ENCODE measurements at regions not wholly inside any gene's neighbourhood (a gene's known extent, or its start where the extent isn't known, plus 50 kb on each side); places are given as distances from the start of the nearest gene placed in this dataset.

- H3K27ac ChIP-seq (ENCODE audit: low read length), result no peak overlapping the region
These were observed 1992.5 kb upstream of the PIK3C3 start for GRCh38 chr18:39962546-39962945.

GRCh38 chr18:39960550-39960949, 1994.5 kb upstream of the PIK3C3 start:
- no peak overlapping the region for H3K27ac ChIP-seq (ENCODE audit: low read length)
- no peak overlapping the region for H3K4me3 ChIP-seq (ENCODE audit: low read length)
- 88% methylated on average over 1 of the region's 1 CpG for WGBS
- no peaks in the 10 kb centered on the region for H3K27me3 ChIP-seq (ENCODE audit: control insufficient read depth, insufficient read depth)
- ATAC-seq (no peak), DNase-seq (no peak)
- intact Hi-C loops (cut with DNase I), result no loop called here
- no peaks in the 10 kb centered on the region for H3K9me3 ChIP-seq (ENCODE audit: control insufficient read depth, low read length)
- no peaks in the 10 kb centered on the region for H3K4me1 ChIP-seq (ENCODE audit: control insufficient read depth, insufficient read depth, low read length)

More at GRCh38 chr18:39962546-39962945, 1992.5 kb upstream of the PIK3C3 start:
- Histone ChIP-seq H3K27me3 (ENCODE audit: control insufficient read depth, insufficient read depth) (no peaks in the 10 kb centered on the region), H3K9me3 (ENCODE audit: control insufficient read depth, low read length) (no peaks in the 10 kb centered on the region), H3K4me3 (ENCODE audit: low read length) (no peak overlapping the region), H3K4me1 (ENCODE audit: control insufficient read depth, insufficient read depth, low read length) (no peaks in the 10 kb centered on the region)
- intact Hi-C loops (cut with DNase I), result no loop called here
- no peak for DNase-seq
- no peak for ATAC-seq
- 81% methylated on average over 2 of the region's 2 CpGs for WGBS

DNA sequence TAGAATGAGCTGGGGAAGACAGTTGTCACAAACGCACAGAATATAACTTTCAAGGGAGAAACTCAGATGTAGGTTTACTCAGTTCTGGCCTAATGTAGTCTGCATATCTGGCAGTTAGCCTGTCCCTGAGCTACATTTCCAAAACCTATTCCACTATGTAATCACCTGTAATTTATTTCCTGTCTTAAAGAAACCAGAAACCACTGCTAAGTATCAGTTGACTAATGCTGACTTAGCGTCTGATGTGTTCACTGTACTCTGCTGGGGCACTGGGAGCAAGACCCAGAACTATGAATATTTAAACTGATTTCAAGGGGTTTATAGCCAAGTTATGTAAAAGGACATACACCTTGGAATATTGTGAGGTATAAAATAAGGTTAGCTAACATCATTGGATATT, 1995.2 kb upstream of the PIK3C3 start:
- Histone ChIP-seq H3K27me3 (ENCODE audit: control insufficient read depth, insufficient read depth) (no peaks in the 10 kb centered on the region), H3K4me3 (ENCODE audit: low read length) (no peak overlapping the region), H3K27ac (ENCODE audit: low read length) (no peak overlapping the region), H3K4me1 (ENCODE audit: control insufficient read depth, insufficient read depth, low read length) (no peaks in the 10 kb centered on the region), H3K9me3 (ENCODE audit: control insufficient read depth, low read length) (no peaks in the 10 kb centered on the region)
- ATAC-seq (no peak), DNase-seq (no peak)
- WGBS, result 79% methylated on average over 2 of the region's 2 CpGs
- intact Hi-C loops (cut with DNase I), result no loop called here

DNA sequence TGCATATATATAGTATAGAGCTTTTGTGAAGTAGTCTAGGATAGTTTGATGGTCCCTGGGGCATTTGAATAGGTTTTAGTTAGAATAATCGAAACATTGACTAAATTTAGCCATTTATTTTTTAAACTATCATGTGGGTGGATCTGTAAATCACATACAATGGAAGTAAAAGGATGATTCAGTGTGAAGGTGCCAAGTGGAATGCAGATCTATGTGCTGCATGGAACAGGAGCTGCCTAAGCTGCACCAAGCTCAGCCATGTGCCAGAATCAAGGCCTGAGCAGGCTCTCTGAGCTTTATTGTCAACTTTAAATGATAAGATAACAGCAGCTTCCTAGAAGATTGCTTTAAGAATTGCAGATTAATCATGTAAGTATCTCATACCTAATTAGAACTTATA, 1996.2 kb upstream of the PIK3C3 start:
- DNase-seq (no peak), ATAC-seq (no peak)
- H3K27ac ChIP-seq (ENCODE audit: low read length), result no peak overlapping the region
- WGBS, result 72% methylated on average over 1 of the region's 1 CpG
- H3K27me3 ChIP-seq (ENCODE audit: control insufficient read depth, insufficient read depth), result no peaks in the 10 kb centered on the region
- intact Hi-C loops (cut with DNase I), result no loop called here
- no peaks in the 10 kb centered on the region for H3K4me1 ChIP-seq (ENCODE audit: control insufficient read depth, insufficient read depth, low read length)
- H3K4me3 ChIP-seq (ENCODE audit: low read length), result no peak overlapping the region
- H3K9me3 ChIP-seq (ENCODE audit: control insufficient read depth, low read length), result no peaks in the 10 kb centered on the region

DNA sequence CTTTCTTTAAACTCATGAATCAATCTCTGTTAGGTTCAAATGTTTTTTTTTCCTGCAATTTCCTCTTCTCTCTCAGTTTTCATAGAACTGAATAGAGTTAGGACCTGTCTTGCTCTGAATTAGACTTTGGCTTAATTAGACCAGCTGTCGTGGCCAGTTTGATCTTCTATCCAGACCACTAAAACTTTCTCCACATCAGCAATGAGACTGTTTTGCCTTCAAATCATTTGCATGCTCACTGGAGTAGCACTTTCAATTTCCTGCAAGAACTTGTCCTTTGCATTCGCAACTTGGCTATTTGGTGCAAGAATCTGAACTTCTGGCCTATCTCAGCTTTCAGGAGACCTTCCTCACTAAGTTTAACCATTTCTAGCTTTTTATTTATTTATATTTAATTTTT, 2002.2 kb upstream of the PIK3C3 start:
- Histone ChIP-seq H3K27me3 (ENCODE audit: control insufficient read depth, insufficient read depth) (no peaks in the 10 kb centered on the region), H3K4me3 (ENCODE audit: low read length) (no peak overlapping the region), H3K27ac (ENCODE audit: low read length) (no peak overlapping the region), H3K9me3 (ENCODE audit: control insufficient read depth, low read length) (no peaks in the 10 kb centered on the region), H3K4me1 (ENCODE audit: control insufficient read depth, insufficient read depth, low read length) (no peaks in the 10 kb centered on the region)
- intact Hi-C loops (cut with DNase I), result no loop called here
- ATAC-seq (no peak), DNase-seq (no peak)
- WGBS, result 89% methylated on average over 2 of the region's 2 CpGs

GRCh38 chr18:39951142-39951720, 2003.8 kb upstream of the PIK3C3 start:
- H3K27me3 ChIP-seq (ENCODE audit: control insufficient read depth, insufficient read depth), result no peaks in the 10 kb centered on the region
- DNase-seq (no peak), ATAC-seq (no peak)
- H3K4me3 ChIP-seq (ENCODE audit: low read length), result no peak overlapping the region
- no peaks in the 10 kb centered on the region for H3K9me3 ChIP-seq (ENCODE audit: control insufficient read depth, low read length)
- H3K27ac ChIP-seq (ENCODE audit: low read length), result no peak overlapping the region
- WGBS, result 92% methylated on average over 4 of the region's 4 CpGs
- H3K4me1 ChIP-seq (ENCODE audit: control insufficient read depth, insufficient read depth, low read length), result no peaks in the 10 kb centered on the region
- intact Hi-C loops (cut with DNase I), result no loop called here

DNA sequence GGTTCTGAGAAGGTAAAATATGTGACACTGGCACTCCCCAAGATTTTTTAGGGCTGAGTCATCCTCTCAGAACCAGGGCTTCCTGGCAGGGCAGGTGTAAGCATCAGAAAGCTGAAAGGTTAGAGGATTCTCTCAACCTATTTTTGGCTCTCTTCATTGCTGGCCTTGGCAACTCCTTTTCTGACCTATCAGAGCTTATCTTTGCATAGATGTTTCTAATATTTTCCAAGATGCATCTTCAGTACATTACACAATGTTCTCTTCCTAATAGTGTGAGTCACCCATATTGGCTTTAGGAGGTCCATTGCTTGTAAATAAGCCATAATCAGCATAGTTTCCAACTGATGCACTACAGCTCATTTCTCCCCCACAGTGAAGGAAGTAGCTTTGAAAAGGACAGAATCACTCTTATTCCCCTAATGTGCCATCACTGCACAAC, 2008.4 kb upstream of the PIK3C3 start:
- ATAC-seq, result peak; percentile 16 to 46
- intact Hi-C loops (cut with DNase I), result no loop called here
- no peak for DNase-seq
- Histone ChIP-seq H3K27me3 (ENCODE audit: control insufficient read depth, insufficient read depth) (no peaks in the 10 kb centered on the region), H3K27ac (ENCODE audit: low read length) (peak overlapping the region; percentile 45), H3K9me3 (ENCODE audit: control insufficient read depth, low read length) (no peaks in the 10 kb centered on the region), H3K4me1 (ENCODE audit: control insufficient read depth, insufficient read depth, low read length) (no peaks in the 10 kb centered on the region), H3K4me3 (ENCODE audit: low read length) (no peak overlapping the region)

- no peaks in the 10 kb centered on the region for H3K9me3 ChIP-seq (ENCODE audit: control insufficient read depth, low read length)
- H3K27me3 ChIP-seq (ENCODE audit: control insufficient read depth, insufficient read depth), result no peaks in the 10 kb centered on the region
- DNase-seq (no peak), ATAC-seq (no peak)
- H3K27ac ChIP-seq (ENCODE audit: low read length), result no peak overlapping the region
- intact Hi-C loops (cut with DNase I), result no loop called here
- H3K4me1 ChIP-seq (ENCODE audit: control insufficient read depth, insufficient read depth, low read length), result no peaks in the 10 kb centered on the region
- WGBS, result 80% methylated on average over 2 of the region's 2 CpGs
- H3K4me3 ChIP-seq (ENCODE audit: low read length), result no peak overlapping the region
These were observed 2010.0 kb upstream of the PIK3C3 start for GRCh38 chr18:39945076-39945475.

DNA sequence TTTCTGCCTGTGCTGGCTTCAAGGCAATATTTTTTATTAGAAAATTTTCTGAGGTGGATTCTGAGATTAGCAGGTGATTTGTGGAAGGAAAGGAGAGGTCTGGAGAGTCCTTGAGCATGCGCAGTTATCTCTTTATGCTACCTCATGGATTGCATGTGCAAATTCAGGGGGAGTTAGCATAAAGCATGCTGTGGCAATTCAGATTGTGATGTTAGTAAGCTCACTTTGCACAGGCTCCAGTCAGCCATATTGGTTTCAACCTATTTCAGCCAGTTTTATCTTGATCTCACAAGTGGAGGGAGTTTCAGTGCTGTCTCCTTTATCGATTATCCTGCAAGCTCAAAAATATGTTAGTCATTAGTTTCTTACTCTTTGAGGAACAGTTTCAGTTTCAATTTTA, 2012.3 kb upstream of the PIK3C3 start:
- ATAC-seq, result no peak
- no peak for DNase-seq
- 89% methylated on average over 2 of the region's 2 CpGs for WGBS
- no peaks in the 10 kb centered on the region for H3K4me1 ChIP-seq (ENCODE audit: control insufficient read depth, insufficient read depth, low read length)
- H3K4me3 ChIP-seq (ENCODE audit: low read length), result no peak overlapping the region
- no peaks in the 10 kb centered on the region for H3K9me3 ChIP-seq (ENCODE audit: control insufficient read depth, low read length)
- no peaks in the 10 kb centered on the region for H3K27me3 ChIP-seq (ENCODE audit: control insufficient read depth, insufficient read depth)
- intact Hi-C loops (cut with DNase I), result no loop called here
- no peak overlapping the region for H3K27ac ChIP-seq (ENCODE audit: low read length)

DNA sequence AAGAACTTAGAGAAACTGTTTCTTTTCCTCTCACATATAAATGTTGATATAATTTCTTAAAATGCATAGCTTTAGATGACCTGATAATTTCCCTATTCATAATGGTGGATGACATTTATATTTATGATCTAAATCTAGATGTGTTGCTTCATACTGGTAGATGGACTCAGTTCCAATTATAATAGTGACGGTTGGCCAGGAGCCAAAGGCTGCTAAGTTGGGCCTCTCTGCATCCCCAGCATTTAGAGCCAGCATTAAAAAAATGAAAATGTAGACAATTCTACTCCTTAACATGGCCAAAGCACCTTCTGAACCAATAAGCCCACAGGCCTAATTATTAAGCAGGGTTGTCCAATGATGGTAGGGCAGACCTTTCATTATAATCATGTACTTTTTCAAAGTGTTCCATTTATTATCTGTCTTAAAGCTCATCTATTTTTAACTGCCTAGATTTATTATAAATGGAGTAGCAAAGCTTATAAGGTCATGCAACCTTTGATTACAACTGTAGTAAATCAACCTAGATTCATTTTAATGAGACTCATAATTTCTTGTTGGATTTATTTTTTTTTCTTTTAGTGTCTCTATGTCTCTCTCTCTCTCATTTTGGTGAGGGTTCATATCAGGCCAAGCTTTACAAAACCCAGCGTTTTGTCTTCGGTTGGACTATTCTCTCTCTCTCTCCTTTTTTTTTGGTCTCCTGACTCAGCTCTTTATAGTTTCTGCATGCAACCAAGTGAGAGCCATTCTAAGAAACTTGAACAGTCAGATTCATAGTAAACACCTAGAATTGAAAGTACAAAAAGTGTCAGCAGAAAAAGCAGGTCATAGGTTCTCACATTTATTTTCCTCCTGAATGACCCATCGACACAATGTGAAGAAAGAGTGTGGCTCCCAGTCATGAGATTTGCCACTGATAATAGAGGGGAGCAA, 2016.1 kb upstream of the PIK3C3 start:
- Histone ChIP-seq H3K9me3 (ENCODE audit: control insufficient read depth, low read length) (no peaks in the 10 kb centered on the region), H3K4me3 (ENCODE audit: low read length) (no peak overlapping the region), H3K4me1 (ENCODE audit: control insufficient read depth, insufficient read depth, low read length) (no peaks in the 10 kb centered on the region), H3K27ac (ENCODE audit: low read length) (no peak overlapping the region), H3K27me3 (ENCODE audit: control insufficient read depth, insufficient read depth) (no peaks in the 10 kb centered on the region)
- ATAC-seq (no peak), DNase-seq (peak in 1 of 3 donors; percentile 55)
- intact Hi-C loops (cut with DNase I), result no loop called here
- WGBS, result 68% methylated on average over 4 of the region's 4 CpGs

- intact Hi-C loops (cut with DNase I), result no loop called here
- Histone ChIP-seq H3K27ac (ENCODE audit: low read length) (no peak overlapping the region), H3K9me3 (ENCODE audit: control insufficient read depth, low read length) (no peaks in the 10 kb centered on the region), H3K4me3 (ENCODE audit: low read length) (no peak overlapping the region), H3K4me1 (ENCODE audit: control insufficient read depth, insufficient read depth, low read length) (no peaks in the 10 kb centered on the region), H3K27me3 (ENCODE audit: control insufficient read depth, insufficient read depth) (no peaks in the 10 kb centered on the region)
- DNase-seq (no peak), ATAC-seq (no peak)
- WGBS, result 37% methylated on average over 2 of the region's 2 CpGs
These were observed 2019.4 kb upstream of the PIK3C3 start for GRCh38 chr18:39935598-39935997.
